Amniotic epithelial cell (primary cell): ENCODE measurements at regions not wholly inside any gene's neighbourhood (a gene's known extent, or its start where the extent isn't known, plus 50 kb on each side); places are given as distances from the start of the nearest gene placed in this dataset.
"Not testable (repeated sequence)": the region's sequence is repeated elsewhere in the genome, so short reads cannot be mapped to it uniquely, and the experiment has no call there.

Source experiments
- DNase-seq: peaks from one replicate; pipeline ENCODE4 v3.0.0-alpha.2; 2010; ENCODE audit warnings: low read depth

DNA sequence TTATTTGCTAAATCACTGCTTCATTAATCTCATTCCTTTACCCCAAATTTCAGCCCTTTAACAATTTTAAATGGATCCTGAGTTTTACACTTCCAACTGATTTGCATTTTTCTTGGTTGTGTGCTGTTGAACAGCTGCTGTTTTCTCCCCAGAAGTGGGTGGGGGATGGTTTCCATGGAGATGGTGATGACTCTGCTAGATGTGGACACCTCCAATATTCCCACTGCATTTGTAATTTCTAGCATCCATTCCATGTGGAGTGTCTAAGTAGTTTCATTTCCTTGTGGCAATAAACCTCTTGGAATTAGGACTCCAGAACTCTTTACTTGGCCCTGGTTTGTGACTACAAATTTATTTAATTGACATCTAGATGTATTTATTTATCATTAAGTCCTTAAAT lies 330.4 kb downstream of the GBA3 start:
- DNase-seq: no peak

DNA sequence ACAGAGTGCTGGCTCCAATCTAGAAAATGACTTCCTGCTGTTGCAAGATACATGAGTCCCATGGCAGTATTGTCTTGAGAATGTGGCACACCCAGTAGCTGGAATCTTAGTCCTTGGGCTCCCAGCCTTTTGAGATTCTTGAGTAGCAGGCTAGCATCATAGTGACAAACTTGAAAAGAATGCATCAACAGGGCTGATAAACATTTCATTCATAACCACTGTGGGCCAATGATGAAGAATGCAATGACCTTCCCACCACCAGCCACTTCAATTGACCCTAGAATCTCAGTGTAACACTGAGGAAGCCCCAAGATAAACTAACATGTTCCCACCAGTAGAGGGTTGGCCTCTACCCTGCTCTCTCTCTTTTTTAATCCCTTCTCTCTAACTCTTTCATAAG lies 329.3 kb downstream of the GBA3 start:
- no peak for DNase-seq

DNA sequence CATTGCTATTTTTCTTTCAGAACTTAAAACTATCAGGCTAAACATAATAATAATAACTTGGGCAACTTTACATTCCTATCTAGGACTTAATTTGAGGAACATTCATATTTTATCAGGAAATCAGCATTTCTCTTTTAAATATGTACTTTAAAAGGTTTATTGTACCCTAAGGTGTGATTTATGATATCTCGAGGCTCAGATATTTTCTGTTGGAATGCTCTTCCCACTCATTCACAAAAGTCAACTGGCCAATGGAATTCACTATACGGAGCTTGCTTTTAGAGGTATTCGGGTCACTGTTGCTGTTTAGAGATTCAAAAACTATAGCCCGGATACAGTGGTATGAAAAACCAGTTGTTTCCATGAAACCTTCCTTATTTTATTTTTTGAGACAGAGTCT lies 328.3 kb downstream of the GBA3 start:
- no peak for DNase-seq

DNA sequence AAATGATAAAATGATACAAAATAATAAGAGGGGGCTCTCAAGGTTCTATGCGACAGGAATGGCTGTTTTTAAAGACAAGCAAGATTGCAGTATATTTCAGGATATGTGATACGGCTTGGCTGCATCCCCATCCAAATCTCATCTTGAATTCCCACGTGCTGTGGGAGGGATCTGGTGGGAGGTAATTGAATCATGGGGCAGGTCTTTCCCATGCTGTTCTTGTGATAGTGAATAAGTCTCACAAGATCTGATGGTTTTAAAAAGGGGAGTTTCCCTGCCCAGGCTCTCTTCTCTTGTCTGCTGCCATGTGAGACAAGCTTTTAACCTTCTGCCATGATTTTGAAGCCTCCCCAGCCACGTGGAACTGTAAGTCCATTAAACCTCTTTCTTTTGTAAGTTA lies 327.7 kb downstream of the GBA3 start:
- not testable (repeated sequence) for DNase-seq

DNA sequence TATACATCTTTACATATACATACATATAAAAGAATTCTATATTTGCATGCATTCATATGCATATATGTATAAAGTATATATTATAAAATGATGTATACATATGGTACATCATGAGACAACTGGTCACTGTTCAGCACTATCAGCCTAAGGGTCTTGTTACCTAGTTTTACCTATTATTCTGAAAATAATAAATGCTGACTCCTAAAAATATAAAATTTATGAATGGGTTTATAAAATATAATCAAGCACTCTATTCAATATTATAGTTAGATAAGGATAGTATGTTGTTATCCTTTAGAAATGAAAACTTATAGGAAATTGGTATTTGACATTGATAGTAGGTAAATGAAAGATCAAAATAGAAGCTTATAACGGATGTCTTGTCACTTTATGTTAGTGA lies 324.2 kb downstream of the GBA3 start:
- DNase-seq: no peak

DNA sequence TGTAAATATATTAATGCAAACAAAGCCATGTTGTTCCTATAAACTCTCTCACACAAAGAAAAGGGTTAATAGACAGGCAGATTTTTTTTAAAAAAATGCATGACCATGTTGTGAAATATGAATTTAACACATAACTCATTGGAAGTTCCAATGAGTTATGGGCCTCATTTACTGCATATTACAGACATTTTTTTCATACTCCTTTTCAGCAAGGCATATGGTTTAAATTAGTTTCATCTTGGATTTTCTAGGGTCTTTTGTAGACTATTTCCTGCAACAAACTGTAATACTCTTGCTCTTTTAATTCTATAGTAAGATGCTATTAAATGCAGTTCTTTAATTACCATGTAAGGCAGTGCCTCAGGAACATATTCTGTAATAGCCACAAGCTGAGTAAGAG lies 323.1 kb downstream of the GBA3 start:
- DNase-seq: no peak

DNA sequence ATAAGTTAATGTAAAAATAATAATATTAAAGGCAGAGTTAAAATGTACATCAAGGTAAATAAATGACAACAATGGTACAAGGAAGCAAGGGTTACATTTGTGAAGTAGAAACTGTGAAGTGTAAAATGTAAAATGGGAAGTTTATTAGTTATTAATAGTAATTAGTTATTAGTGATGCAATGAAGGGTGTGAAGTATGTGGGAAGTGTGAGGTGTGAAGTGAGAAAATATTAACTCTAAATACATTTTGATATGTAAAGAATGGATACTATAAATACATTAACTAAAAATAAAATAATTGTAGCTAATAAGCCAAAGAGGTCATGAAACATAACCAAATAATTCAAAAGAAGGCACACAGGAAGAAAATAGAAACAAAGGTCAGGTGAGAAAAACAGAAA lies 316.4 kb downstream of the GBA3 start:
- no peak for DNase-seq

DNA sequence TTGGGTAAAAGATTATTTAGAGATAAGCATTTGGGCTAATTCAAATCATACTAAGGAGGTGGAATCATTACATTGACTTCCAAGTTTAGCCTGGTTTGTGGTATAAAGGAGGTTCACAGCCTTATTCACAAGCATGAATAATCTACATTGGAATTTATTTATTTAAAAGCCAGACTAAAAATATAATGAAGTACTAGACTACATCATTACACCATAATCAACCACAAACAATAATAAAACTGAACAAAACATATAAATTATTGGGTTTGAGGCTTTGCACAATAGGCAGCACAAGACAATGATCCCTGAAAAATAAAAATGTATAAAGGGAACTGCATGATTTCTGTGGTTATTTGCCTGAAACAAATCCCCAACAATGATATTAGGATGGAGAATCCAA lies 314.0 kb downstream of the GBA3 start:
- DNase-seq: no peak

DNA sequence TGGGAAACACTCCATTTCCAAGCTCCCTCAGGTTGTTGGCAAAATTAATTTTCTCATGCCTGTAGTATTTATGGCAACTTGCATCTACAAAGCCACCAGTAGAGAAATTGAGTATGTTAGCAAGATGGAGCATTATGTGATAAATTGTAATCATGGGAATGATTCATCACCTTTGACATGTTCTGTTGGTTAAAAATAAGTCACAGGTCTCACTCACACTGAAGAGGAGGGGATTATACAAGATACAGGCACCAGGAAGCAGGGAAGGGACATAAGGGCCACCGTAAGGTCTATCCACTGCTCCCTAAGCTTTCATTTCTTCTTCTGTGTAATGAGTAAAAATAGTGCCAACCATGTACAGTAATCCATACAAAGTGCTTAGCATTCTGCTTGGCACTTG lies 313.0 kb downstream of the GBA3 start:
- no peak for DNase-seq

DNA sequence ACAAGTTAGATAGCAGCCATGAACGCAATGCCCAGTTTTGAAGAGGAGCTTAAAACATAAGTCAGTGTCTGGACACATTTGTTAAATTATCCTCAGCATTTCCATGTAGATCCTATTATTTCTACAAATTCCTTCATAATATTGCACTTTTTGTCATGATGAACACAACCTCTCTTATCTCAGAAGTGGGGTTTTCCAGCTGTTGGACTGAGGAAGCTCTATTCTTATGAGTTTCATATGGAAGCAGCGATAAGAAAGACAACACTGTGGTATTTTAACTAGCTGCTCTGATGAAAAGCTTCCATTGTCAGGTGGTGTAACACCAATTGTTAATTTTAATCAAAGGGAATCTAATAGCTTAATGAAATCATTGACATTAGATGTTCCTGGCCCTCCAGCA lies 308.7 kb downstream of the GBA3 start:
- no peak for DNase-seq

DNA sequence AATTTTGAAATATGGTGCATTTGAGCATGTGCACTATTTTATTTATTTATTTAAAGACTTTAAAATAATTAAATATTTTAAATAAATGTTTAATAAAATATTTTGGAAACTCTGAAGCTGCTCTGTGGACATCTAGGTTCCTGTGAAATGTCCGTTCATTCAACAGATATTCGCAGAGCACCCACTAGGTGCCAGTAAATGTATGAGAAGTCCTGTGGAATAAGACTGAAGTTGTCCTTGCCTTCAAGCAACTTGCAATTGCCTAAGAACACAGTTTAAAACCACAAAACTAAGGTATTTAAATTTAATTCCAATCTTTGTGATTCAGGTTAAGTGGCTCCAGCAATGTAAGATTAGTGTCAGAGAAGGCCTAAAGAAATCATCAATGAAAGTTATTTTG lies 306.7 kb downstream of the GBA3 start:
- no peak for DNase-seq

DNA sequence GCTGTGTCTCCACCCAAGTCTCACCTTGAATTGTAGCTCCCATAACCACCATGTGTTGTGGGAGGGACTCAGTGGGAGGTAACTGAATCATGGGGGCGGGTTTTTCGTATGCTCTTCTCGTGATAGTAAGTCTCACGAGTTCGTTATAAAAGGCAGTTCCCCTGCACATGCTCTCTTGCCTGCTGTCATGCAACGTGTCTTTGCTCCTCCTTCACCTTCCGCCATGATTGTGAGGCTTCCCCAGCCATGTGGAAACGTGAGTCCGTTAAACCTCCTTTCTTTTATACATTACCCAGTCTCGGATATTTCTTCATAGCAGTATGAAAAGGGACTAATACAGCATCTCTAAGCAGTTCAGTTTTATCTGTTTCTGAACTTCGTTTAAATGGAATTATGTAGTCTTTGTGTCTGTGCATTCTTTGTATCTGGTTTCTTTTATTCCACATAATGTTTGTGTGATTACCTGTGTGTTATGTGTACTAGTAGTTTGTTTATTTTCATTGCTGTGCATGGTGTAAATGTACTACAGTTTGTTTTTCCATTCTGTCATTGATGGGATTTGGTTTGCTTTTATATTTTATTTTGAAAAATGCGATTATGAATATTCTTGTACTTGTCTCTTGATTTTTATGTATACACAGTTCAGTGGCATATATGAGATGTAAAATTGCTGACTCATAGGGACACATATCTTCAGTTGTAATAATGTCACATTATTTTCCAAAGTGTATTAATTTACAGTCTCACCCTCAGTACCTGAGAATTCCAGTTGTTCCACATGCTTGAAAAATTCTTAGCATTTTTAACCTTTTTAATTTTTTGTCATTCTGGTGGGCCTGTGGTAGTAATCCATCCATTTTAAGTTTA lies 304.9 kb downstream of the GBA3 start:
- no peak for DNase-seq

DNA sequence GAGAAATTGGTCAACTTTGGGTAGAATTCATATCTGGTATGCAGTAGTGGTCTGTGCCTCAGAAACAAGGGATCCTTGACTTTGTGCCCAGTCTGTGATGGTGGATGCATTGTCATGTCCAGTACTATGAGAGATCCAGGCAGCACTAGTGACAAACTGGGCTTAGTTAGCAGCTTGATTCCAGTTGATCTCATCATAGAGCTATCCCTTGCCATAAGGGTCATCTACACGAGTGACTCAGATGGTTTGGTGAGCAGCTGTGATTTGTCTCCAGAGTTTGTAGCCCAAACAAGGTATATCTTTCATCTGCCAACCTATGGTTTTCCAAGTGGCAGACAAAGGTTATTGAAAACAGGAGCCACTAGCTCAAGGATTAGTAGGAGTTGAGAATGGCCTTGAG lies 298.8 kb downstream of the GBA3 start:
- no peak for DNase-seq

DNA sequence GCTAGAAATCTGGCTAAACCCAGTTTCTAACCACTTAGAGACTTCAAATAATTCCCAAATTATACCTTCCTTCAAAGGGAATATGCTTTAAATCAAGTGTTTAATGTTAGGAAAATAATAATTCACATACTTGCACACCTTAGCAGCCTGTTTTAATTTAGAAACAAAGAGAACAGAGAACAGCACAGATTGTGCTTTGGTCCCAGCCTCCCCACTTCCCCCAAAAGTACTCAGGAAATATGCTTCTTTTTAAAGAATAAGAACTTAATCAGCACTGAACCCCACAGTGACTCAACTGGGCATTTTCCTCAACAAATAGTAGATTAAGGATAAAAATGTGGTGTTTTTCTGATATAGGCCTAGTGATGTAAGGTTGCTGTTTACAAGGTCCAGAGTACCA lies 295.8 kb downstream of the GBA3 start:
- no peak for DNase-seq

DNA sequence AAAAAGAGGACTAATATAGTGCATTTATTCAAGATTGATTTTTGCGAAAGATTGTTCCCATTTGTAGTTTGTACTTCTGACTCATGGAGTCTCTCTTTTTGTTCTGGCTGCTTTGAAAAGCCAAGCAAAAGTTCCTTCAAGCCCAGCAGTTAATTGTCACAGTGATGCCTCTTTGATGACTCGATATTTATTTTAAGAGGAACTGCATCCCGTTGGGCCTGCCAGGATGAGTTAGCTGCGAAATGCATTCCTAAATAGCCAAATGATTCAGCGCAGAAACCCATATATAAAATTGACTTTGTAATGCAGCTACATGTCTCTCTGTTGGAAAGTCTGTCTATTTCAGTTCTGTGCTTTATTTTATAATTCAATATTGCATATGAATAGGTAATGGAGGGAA lies 295.1 kb downstream of the GBA3 start:
- DNase-seq: no peak

DNA sequence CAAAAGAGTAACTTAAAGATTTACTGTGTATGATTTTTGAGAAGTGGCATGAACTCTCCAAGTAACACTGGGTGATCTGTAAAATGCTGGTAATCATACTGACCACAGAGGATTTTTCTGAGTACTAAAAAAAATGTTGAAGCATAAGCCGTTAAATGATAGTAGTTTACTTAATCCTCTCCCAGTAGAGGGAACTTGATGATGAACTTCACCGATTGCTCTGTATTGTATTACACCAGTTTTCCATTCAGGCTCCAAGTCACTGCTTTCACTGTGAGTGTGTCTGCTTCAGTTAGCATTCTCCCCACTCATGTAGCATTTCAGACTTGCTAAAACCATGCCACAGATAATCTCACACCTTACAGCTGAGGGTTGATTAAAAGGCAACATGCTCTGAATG lies 294.1 kb downstream of the GBA3 start:
- no peak for DNase-seq

DNA sequence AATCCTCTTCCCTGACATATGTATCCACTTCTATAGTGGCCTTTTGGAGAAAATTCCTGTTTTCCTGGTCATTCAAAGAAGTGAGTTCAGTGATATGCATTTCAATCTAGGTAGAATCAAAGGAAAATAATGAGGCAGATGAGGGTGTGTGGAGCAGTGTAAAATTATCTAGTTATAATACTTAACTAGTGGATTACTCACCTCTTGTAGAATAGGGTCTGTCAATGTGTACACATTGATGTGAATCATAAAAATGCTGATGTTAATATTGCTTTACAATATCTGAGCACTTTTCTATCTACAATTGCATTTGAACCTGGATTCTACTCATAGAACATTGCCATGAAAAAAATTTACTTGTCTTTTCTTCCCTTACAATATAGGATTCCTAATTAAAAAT lies 293.5 kb downstream of the GBA3 start:
- DNase-seq: no peak

DNA sequence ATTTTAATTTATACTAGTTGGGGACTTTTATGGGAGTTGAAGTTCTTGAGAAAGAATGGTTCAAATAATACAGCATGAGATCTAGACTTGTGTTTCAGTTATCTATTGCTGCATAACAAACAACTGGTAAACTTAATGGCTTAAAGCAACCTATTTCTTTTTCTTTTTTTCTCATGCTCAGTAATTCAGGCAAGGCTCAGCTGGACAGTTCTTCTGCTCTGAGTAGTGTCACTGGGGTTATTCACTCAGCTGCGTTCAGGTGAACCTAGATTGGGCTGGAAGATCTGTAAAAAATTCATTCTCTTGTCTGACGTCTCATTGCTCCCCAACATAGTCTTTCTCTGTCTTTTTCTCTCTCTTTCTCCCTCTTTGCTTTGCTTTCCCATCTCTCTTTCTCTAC lies 291.7 kb downstream of the GBA3 start:
- no peak for DNase-seq

DNA sequence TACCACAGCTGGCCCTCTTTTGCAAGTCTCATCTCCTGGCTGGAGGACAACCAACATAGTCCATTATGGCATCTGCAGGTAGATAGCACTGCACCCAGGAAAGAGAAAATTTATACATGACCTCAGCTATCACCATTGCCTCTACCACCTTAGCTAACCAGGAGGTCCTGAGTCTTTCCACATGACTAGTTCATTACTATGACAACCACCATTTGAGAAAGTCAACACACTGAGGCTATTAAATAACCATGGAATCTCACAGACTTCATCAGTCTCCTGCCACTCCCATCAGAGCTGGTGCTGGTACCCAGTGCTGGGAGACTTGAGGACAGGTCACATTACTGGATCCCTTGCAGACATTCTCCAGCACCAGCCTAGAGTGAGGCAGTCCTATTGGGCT lies 285.9 kb downstream of the GBA3 start:
- DNase-seq: no peak

DNA sequence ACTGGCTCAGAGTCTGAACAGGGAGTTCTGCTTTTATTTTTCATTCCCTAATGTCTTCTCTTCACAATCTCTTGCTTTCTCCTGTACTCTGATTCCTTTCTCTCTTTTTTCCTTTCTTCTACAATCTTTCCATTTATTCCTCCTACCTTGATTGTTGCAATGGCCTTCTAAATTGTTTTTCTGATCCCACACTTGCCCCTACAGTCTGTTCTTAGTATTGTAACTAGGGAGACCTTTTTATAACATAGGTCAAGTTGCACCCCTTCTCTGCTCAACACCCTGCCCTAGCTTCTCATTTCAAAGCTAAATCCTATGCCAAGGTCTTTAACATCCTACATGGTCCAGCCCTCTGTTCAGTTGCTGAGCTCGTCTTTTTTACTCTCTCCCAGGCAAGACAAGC lies 277.9 kb downstream of the GBA3 start:
- no peak for DNase-seq

DNA sequence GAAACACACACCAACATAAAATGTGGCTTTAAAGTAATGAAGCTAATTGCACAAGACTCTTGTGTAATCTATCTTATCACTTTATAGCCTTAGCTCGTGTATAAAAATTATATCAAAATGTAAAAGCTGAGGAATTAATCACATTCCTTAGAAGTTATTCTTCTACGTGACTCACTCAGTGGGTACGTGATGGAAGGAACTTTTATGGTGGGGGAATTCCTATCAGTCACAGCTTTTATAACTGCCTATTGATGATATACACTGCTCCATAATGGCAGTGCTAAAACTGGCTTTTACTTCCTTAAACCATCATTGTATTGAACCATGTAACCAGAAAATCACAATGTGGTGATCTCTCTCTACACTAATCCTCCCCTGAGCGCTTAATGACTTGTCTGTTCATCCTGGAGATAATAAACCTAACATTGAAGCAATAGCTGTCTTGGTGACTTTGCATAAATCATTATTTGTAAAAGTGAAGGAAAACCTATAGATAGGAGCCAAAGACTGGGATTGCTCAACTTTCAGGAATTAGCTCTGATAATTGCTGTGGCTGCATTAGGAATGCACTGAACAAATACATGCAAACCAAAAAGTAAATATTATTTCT lies 276.7 kb downstream of the GBA3 start:
- DNase-seq: no peak

DNA sequence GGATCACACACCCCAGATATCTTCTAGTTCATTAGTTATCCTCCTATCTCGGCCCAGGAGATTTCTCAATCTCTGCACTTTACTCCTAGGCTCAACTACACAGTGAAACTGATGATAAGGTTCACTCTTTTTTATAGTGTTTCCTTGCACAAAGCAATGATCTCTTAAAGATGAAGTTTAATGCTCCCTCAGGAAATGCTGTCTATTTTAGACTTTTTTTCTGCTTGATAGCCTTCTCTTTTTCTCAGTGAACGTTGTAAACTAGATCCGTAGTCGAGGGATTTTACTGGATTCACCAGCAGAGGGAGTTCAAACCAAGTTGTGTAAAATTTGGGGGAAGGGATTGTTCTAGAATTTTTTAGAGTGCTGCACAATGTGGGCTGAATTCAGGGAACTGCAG lies 269.6 kb downstream of the GBA3 start:
- no peak for DNase-seq

DNA sequence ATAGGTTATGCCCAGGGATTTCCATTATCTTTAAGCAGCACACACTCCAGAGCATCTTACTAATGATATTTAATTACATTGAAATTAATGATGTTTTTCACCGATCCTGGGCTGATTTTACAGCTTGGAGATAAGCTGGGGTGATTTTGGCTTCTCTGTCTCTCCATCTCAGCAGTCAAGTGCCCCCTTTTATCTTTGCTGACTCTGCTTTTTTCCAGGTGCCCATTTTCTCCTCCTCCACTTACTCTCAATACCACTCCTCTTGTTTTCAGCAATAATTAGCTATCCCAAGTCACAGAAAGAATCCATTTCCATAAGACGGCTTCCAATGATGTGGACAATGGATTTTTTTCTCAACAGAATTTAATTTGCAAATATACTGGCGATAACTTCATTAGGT lies 266.7 kb downstream of the GBA3 start:
- no peak for DNase-seq

DNA sequence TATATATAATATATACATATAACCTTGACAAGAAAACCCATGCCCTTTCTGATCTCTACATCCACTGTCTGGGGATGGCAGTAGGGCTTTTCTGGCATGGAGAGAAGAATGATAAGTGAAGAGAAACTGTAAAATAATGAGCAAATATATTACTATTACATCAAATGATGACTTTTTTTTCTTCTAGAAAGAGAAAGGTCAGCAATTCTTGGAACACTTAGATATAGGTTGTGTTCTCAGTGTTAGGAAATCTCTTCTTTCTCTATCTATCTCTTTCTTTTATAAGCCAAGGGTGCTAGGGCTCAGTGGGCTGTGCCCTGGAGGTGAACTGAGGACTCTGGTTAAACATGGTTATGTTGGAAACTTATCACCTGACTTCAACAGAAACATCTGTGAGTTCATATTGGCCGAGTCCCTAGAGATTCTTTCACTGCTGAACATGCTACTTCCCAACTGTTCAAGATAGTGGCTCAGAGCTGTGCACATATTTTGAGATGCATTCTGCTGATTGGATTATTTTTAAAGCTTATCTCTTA lies 265.1 kb downstream of the GBA3 start:
- no peak for DNase-seq
